Left cardiac atrium (tissue), 4 donors: ENCODE measurements at regions not wholly inside any gene's neighbourhood (a gene's known extent, or its start where the extent isn't known, plus 50 kb on each side); places are given as distances from the start of the nearest gene placed in this dataset.
"Not testable (repeated sequence)": the region's sequence is repeated elsewhere in the genome, so short reads cannot be mapped to it uniquely, and the experiment has no call there.

ENCODE experiments used
- ATAC-seq, 2 donors: fragments of 200-7000 bp; cut with Tn5 transposase; one replicate each; pipeline ENCODE4 v1.9.1; 2020; ENCODE audit warnings: mild to moderate bottlenecking in 2 of 2, moderate library complexity in 2 of 2
- DNase-seq: peaks from one replicate; pipeline ENCODE4 v3.0.0-alpha.2; 2020
- intact Hi-C, 2 donors: fragments of 100-400 bp; cut with DNase I; formaldehyde crosslinking; loops; one replicate each; pipeline versions ENCODE4 v1.14.1 to v1.15.1; 2022 to 2023
- donor health status: DM: no; HTN: yes; CAD: no.
- donor health status: DM: no; HTN: yes; CAD: no; lungs with severe emphysema.
- donor health status: DM: yes; HTN: yes; CAD: no.
- donor health status: Dilated cardiomyopathy.

DNA sequence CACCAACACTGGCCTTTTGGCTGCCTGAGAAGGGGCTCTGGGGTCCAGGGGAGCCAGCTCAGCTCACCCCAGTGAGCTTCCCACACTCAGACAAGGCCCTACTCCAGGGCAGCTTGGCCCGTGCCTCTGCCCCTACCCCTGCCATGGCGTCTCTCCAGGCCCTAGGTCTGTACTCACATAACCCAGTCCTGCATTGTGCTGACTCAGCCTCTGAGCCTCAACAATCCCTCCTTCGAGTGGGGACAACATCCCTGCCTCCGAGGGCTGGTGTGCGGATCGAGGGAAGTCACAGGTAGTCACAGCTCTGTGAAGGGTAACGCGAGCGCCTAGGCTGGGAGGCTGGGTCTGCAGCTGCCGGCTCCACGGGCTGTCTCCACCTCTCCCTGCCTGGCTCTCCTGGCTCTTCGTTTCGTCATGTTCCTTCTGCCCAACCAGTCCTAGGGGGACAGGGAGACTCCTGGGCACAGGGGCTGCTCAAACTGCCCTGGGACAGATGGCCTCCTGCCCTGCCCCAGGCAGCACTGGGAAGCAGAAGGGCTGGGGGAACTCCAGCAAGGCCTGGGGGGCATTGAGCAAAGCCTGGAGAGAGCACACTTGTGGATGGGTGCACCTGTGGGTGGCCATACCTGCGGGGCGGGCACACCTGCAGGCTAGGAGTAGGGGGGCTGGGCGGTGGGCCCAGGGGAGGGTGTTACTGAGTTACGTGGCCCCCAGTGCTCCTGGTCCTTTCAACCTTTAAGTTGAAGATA is 74.6 kb downstream of the RRM2 start:
- DNase-seq (no peak), ATAC-seq (peak in 1 of 2 donors; percentile 29)
- intact Hi-C loops = no loop called here

DNA sequence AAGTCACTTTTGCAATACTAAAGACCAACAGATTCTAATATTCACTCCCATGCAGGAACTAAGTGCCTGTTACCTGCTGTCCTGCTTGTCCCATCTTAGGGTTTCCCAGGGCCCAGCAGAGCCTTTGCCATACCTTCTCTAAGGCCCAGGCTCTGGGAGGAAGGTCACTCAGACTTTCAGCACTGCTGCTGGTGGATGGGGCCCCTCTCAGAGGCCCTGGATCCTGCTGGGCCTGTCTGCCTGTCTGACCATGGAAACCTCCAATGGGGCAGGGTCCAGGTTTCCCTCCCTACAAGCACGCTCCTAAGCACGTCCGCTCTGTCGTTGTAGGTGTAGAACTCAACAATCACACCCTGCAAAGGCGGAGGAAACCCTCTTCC is 75.1 kb downstream of the RRM2 start:
- DNase-seq = no peak
- intact Hi-C loops = no loop called here
- ATAC-seq = no peak

DNA sequence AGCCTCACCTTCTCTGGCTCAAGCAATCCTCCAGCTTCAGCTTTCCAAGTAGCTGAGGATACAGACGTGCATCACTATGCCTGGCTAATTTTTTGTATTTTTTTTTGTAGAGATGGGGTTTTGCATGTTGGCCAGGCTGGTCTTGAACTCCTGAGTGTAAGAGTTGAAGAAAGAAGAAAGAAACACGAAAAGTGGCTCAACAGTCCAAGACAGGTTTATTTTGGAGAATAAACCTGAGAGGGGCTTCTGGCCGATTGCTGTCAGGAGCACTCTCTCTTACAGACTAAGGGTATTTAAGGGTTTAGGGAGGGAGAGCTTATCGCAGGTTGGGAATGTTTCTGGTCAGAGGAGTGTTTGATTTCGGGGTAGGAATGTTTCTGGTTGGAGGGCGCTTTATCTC is 75.9 kb downstream of the RRM2 start:
- ATAC-seq, DNase-seq, intact Hi-C loops: not testable (repeated sequence)

DNA sequence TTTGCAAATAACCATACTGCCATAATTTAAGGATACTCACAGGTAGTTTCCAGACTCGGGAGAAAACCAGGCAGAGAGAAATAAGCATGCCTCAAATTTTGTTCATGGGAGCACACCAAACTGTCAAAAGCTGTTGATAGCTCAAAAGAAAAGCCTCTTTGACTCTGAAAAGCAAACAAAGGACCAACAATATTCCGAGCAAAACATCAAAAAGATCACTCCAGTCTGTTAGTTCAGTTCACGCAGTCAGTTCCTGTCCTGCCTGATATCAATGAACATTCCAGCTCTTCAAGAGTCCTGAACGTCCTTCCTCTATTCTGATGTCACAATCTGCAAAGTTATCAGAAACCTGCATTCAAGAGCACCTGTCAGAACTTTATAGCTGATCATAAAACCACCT is 78.7 kb downstream of the RRM2 start:
- intact Hi-C loops = no loop called here
- ATAC-seq (no peak), DNase-seq (no peak)

DNA sequence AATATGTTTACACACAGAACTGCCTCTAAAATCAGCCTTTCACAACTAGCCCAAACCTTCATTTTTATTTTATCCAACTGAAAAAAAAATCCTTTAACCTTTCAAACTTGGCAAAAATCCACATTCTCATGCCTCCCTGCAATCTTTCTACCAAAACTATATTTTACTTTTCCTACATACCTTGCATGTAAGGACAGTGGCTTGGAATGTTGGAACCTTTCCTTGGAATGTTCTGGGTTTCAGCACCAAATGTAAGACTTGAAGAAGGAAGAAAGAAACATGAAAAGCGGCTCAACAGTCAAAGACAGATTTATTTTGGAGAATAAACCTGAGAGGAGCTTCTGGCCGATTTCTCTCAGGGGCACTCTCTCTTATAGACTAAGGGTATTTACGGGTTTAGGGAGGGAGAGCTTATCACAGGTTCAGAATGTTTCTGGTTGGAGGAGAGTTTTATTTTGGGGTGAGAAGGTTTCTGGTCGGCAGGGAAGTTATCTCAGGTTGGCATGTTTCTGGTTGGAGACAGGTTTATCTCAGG is 79.7 kb downstream of the RRM2 start:
- no peak for DNase-seq
- peak in 1 of 2 donors; percentile 17 for ATAC-seq

DNA sequence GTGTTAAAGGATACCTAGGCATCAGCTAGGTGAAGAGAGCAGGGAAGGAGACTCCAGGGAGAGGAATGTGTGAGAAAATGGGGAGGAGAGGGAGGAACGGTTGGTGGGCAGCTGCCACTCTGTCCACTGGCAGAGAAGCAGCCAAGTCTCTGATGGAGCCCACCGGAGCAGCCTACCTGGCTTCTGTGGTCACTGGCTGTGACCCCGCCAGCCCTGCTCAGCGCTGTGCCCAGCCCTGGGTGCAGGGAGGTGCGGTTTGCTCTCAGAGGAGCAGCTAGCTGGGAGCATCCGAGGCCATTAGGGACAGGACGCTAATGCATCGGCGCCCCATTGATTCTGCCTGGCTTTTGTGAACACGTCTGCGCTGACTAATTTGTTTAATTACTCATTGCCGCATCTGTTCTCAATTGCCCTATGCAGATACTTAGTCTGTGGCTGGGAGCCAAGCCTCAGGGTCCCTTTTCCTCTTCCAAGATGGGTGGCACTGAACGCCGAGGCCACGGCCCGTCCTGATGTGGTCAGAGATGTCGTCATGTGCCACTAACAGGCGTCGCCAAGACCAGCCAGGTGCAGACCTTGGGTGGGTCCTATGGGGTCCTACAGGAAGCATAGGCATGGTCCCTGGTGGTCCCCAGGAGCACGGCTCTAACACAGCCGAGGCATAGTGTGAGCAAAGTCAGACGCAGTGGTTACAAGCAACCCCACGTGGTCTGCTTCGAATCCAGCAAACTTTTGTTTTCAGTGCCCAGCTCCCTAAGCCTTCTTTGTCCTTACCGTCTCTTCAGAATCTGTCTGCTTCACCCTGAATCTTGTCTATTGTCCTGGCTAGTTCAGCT is 82.0 kb downstream of the RRM2 start:
- no peak for DNase-seq
- intact Hi-C loops = no loop called here
- ATAC-seq = no peak

More for the DNA sequence above, 79.7 kb downstream of the RRM2 start:
- intact Hi-C loops = no loop called here

DNA sequence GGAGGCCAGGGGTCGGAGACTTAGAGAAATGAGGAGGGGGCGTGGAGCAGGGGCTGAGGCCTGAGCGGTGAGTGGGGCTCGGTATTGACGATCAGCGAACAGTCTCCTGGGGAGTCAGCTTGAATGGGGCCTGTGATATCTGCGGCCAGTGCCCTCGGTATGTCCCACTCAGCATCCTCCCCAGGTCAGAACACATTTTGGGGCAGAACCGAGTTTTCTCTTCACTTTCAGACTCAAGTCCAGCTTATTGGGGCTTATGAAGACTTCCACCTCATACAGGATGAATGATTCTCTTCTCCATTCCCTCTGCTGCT is 82.6 kb downstream of the RRM2 start:
- intact Hi-C loops = no loop called here
- ATAC-seq = no peak
- no peak for DNase-seq

DNA sequence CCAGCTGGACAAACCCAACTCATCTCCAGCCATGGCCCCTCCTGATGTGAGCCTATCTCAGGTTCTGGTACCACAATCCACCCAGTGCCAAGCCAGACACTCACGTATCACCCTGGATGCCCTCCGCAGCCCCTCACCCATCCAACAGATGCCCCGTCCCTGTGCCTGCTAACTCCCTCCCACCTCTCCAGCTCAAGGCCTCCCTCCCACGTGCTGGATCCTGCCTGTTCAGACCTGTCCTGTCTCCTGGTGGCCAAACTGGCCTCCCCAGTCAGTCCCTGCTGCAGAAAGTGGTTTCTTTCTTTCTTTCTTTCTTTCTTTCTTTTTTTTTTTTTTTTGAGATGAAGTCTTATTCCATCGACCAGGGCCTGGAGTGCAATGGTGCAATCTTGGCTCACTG is 86.2 kb downstream of the RRM2 start:
- intact Hi-C loops = no loop called here
- no peak for ATAC-seq
- DNase-seq = no peak

DNA sequence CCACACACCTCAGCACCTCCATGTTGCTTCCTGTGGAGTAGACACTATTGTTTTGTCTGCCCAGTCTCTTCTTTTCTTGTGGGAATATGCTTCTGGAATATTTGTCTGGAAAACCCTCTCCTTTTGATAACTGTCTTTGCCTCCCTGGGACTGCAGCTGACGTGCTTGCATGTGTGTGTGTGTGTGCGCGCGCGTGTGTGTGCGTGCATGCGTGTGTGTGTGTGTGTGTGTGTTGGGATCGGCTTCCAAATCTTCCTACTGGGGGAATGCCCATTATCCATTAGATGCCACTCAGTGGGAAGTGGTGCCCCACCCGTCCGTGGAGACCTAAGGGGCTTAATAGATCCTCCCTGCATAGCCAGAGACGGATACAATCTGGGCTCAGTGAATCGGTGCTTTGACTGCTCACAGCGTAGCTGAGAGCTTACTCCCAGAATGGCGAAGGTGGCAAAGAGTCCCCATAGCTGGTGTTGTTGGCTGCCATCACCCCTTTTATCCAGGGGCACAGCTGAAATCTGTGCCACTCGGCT is 86.9 kb downstream of the RRM2 start:
- intact Hi-C loops = no loop called here
- ATAC-seq (no peak), DNase-seq (no peak)

DNA sequence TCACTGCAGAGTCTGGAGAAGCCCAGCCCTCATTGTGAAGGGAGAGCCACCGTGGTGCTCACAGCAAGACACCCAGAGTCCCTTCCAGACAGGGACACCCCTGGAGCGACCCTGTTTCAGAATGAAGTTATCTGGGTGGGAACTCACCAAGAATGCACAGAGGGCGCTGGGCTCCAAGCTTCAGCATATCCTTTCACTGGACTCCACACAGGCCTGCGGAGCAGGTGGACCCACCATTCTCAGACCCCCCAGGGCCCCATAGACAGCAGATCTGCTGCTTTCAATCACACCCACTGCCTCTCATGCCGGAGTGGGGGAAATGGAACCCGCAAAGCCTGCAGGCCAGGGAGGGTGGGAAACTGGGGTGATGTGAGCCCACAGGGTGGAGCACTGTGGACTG is 87.8 kb downstream of the RRM2 start:
- no peak for ATAC-seq
- no peak for DNase-seq
- intact Hi-C loops = no loop called here

DNA sequence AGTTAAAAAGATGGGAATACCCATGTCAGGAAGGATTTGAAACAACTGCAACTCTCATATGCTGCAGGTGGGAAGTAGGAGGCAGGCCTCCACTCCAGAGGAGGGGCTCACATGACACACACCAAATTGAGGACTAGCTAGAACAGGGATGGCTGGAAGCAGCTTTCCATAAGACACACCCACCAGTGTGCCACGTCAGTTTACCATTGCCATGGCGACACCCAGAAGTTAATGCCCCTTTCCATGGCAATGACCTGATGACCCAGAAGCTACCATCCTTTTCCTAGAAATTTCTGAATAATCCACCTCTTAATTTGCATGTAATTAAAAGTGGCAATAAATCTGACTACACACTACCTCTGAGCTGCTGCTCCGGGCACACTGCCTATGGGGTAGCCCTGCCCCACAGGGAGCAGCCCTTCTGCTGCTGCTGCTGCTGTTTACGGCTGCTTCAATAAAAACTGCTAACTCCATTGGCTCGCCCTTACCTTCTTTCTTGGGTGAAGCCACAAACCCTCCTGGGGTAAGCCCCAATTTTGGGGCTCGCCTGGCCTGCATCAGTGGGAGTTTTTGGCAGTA is 89.4 kb downstream of the RRM2 start:
- no peak for DNase-seq
- intact Hi-C loops = no loop called here
- ATAC-seq = no peak

DNA sequence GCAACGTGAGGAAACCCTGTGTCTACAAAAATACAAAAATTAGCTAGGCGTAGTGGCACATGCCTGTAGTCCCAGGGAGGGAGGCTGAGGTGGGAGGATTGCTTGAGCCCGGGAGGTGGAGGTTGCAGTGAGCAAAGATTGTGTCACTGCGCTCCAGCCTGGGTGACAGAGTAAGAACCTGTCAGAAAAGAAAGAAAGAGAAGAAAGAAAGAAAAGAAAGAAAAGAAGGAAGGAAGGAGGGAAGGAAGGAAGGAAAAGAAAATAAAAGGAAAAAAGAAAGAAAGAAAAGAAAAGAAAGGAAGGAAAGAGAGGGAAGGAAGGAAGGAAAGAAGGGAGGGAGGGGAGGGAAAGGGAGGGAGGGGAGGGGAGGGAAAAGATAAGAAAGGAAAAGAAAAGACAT is 89.9 kb upstream of the HPCAL1 start:
- ATAC-seq = no peak
- no peak for DNase-seq
- intact Hi-C loops = no loop called here

DNA sequence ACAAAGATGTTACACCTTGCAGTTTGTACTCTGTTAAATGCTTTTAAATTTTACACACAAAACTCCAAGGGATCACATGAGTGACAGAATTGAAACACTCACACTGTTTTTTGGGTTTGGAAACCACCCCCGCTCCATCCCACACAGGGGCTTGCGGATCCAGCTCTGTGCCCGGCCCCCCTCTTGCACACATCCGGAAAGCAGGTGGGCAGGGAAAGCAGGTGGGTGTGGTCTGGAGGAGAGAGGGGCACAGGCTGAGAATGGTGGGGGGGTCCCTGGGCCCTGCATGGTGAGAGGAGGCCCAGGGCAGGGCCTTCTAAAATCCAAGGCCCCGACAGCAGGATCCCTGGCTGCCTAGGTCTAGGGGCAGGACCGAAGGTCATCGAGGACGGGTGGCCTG is 88.5 kb upstream of the HPCAL1 start:
- DNase-seq = no peak
- ATAC-seq = no peak
- intact Hi-C loops = no loop called here

DNA sequence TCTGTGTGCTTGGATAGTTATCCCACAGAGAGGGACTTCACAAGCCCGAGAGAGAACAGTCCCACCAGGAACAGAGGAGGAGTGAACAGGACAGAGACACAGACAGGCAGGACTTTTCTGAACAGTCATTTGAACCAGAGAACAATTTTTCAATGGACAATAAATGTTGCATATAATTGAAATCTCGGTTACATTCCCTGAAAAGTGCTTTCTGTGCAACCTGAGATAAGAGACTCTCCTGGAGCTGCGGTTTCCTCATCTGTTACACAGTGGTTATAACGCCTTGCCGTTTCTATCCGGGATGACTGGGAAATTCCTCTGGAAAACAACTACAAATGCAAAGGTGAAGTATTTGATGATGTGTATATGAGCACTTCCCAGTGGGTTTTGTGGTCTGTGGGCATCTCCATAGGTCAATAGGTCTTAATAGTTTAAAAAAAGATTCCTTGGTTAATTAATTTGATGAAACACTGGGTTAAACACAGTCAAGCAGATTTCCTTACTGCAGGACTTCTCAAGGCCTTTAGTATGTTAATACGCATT is 87.2 kb upstream of the HPCAL1 start:
- DNase-seq (no peak), ATAC-seq (no peak)
- intact Hi-C loops = no loop called here

DNA sequence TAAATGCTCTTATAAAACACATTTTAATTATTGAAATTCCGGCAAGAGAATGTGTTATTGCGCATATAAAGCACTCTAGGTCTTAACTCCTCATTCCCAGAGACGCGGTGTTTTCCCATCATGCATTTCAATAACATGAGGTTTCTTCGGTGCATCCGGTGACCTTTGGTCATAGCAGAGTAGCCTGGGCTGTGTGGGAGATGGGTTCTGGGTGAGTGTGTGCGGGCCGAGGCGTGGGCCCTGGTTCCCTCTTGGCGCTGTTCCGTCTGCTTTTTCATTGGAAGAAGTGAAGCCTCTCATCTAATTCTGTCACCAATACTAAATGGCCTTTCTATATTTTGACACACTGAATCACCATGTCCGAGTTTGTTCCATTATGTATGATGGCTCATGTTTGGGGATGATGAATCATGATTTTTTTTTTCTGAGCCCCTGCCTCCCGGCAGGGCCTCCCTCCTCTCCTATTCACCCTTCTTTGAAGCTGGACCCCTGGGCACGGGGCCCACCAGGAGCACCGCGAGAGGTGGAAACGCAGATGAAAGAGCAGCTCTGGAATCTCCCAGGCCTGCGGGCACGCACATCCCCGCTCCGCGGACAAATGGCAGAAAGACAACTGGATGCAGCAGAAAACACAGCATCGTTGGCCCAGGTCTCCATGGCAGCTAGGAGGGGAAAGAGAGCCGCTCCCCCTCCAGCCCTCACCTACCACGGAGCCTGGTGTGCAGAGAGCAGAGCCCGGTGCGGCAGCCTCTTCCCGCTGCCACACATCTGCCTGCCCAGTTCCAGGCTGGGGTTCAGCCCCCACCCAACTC is 85.8 kb upstream of the HPCAL1 start:
- intact Hi-C loops = no loop called here
- ATAC-seq (no peak), DNase-seq (no peak)

DNA sequence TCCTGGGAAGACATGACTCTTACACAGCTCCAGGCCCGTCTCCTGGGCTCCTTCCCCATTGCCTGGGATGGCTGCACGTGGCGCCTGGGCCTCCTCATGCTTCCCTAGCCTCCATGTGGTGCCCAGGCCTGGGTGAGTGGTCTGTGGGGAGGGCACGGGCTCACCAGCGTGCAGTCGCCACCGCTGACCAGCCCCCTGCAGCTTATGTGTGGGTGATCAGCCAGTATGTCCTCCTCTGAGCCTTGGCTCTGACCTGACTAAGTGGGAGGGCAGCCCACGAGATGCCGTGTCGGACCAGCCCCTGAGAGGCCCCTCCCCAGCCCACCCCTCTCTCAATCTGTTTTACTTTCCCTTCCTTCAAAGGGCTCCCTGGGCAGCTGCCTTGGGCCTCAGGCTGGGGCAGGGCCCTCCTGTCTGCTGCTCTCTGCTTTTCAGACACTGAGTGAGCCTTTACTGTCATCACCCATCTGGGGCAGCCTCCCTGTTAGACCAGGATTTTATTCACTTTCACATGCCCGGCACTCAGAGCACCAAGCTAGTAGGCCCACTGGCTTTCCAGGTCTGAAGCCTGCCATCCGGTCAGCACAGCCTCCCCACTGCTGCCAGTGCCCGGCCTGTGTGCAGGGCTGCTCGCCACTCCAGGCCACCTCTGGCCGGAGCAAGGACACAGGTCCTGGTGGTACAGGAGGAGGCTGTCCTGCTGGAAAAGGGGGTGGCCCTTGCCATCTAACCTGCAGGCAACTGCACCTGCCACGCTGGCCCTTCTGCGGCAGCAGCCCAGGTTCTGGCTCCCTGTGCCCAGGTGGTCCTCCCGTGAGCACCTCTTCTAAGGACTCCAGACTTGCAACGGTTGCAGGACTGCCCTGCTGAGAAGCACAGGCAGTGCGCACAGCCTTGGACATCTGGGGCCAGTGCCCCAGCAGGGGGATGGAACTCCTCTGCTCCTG is 84.9 kb upstream of the HPCAL1 start:
- intact Hi-C loops = no loop called here
- DNase-seq (no peak), ATAC-seq (no peak)

DNA sequence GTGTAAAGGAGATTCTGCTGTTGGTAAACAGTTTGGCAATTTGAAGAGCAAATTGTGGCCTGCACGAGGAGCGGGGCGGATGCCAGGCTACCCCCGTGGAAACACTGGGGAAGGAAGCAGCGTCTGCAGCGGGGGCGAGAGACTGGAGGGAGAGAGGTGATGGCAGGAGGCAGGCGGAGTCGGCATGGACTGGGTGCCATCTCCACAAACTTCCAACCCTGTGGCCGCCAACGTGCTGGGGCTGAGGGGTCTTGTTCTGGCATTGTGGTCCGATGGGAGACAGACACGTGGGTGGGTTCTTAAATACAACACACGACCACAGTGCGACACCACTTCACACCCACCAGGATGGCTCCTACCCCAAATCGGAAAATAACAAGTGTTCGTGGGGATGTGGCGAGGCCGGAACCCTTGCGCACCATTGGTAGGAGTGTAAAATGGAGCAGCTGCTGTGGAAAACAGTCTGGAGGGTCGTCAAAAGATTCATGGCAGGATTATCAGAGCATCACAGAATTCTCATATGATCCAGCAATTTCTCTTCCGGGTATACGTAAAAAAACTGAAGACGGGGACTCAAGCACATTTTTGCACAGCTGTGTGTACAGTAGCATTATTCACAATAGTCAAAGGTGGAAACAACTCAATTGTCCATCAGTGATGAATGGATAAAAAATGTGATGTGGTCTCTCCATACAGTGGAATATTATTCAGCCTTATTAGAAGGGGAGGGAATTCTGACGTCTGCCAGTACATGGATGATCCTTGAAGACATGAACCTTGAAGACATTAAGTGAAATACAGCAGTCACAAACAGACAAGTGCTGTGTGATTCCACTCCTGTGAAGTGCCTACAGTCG is 82.4 kb upstream of the HPCAL1 start:
- DNase-seq (no peak), ATAC-seq (no peak)
- intact Hi-C loops = no loop called here
